ENCODE measurements at regions not wholly inside any gene's neighbourhood (a gene's known extent, or its start where the extent isn't known, plus 50 kb on each side); places are given as distances from the start of the nearest gene placed in this dataset.
"Not testable (repeated sequence)": the region's sequence is repeated elsewhere in the genome, so short reads cannot be mapped to it uniquely, and the experiment has no call there.

- H3K27ac ChIP-seq (ENCODE audit: low read depth in 1 of 2, low read length in 2 of 2): no peak overlapping the region
- TF ChIP-seq ATF3 (IDR thresholded peaks at IDR 0.05): no peak
- TF ChIP-seq TAF1 (conservative IDR thresholded peaks at IDR 0.05): no peak
- TF ChIP-seq SP1 (IDR thresholded peaks at IDR 0.05): no peak
- TF ChIP-seq EGR1 (IDR thresholded peaks at IDR 0.05; ENCODE audit: low read depth in 2 of 2): no peak
- no peak for TF ChIP-seq NR2F2 (IDR thresholded peaks at IDR 0.05)
- no peak for TF ChIP-seq GABPA (IDR thresholded peaks at IDR 0.05 in 1 of 2, conservative IDR thresholded peaks at IDR 0.05 in 1 of 2)
- TF ChIP-seq MAX (IDR thresholded peaks at IDR 0.05): no peak
- no peak for TF ChIP-seq FOXA1 (IDR thresholded peaks at IDR 0.05)
- TF ChIP-seq CTCF (IDR thresholded peaks at IDR 0.05; ENCODE audit: low read depth, low read length, missing input control): no peak
- TF ChIP-seq YY1 (IDR thresholded peaks at IDR 0.05): no peak
- no peak for TF ChIP-seq RAD21 (IDR thresholded peaks at IDR 0.05)
- no peak for TF ChIP-seq RXRA (IDR thresholded peaks at IDR 0.05)
- TF ChIP-seq HNF4G (IDR thresholded peaks at IDR 0.05): no peak
- TF ChIP-seq ZBTB33 (IDR thresholded peaks at IDR 0.05): no peak
- TF ChIP-seq HNF4A (conservative IDR thresholded peaks at IDR 0.05): no peak
- TF ChIP-seq REST (IDR thresholded peaks at IDR 0.05): no peak
- no peak for TF ChIP-seq JUND (IDR thresholded peaks at IDR 0.05)
- no peak for TF ChIP-seq FOXA2 (IDR thresholded peaks at IDR 0.05)
- H3K36me3 ChIP-seq (ENCODE audit: control insufficient read depth in 4 of 4, insufficient read depth in 3 of 4, low read depth in 1 of 4, low read length in 3 of 4): no peaks in the 10 kb centered on the region
- no peak overlapping the region for H3K4me3 ChIP-seq (ENCODE audit: low read depth in 1 of 3, low read length in 3 of 3)
- 91% methylated on average over 17 of the region's 17 CpGs for WGBS
- no peaks in the 10 kb centered on the region for H3K4me1 ChIP-seq (ENCODE audit: control insufficient read depth in 4 of 4, insufficient read depth in 4 of 4, low read length in 3 of 4)
- no peaks in the 10 kb centered on the region for H3K9me3 ChIP-seq (ENCODE audit: control insufficient read depth in 4 of 4, low read length in 3 of 4)
- H3K27me3 ChIP-seq (ENCODE audit: control insufficient read depth in 4 of 4, insufficient read depth in 4 of 4, low read length in 3 of 4): no peaks in the 10 kb centered on the region
- DNase-seq (ENCODE audit: low spot score): no peak
- no peak overlapping the region for H3K9ac ChIP-seq (ENCODE audit: low read depth in 1 of 2, low read length in 2 of 2)
Measured at GRCh38 chr13:65330287-65330686, 1899.8 kb downstream of the PCDH9 start.

GRCh38 chr13:65323192-65323591, 1906.9 kb downstream of the PCDH9 start:
- H3K27ac ChIP-seq (ENCODE audit: low read depth in 1 of 2, low read length in 2 of 2); H3K4me1 ChIP-seq (ENCODE audit: control insufficient read depth in 4 of 4, insufficient read depth in 4 of 4, low read length in 3 of 4); DNase-seq (ENCODE audit: low spot score); H3K9ac ChIP-seq (ENCODE audit: low read depth in 1 of 2, low read length in 2 of 2); H3K9me3 ChIP-seq (ENCODE audit: control insufficient read depth in 4 of 4, low read length in 3 of 4); H3K36me3 ChIP-seq (ENCODE audit: control insufficient read depth in 4 of 4, insufficient read depth in 3 of 4, low read depth in 1 of 4, low read length in 3 of 4); H3K27me3 ChIP-seq (ENCODE audit: control insufficient read depth in 4 of 4, insufficient read depth in 4 of 4, low read length in 3 of 4); H3K4me3 ChIP-seq (ENCODE audit: low read depth in 1 of 3, low read length in 3 of 3): not testable (repeated sequence)
- WGBS: 92% methylated on average over 15 of the region's 15 CpGs

- WGBS: 69% methylated on average over 2 of the region's 2 CpGs
- H3K4me1 ChIP-seq (ENCODE audit: control insufficient read depth in 4 of 4, insufficient read depth in 4 of 4, low read length in 3 of 4); H3K9me3 ChIP-seq (ENCODE audit: control insufficient read depth in 4 of 4, low read length in 3 of 4); H3K27me3 ChIP-seq (ENCODE audit: control insufficient read depth in 4 of 4, insufficient read depth in 4 of 4, low read length in 3 of 4); DNase-seq (ENCODE audit: low spot score); H3K27ac ChIP-seq (ENCODE audit: low read depth in 1 of 2, low read length in 2 of 2); H3K36me3 ChIP-seq (ENCODE audit: control insufficient read depth in 4 of 4, insufficient read depth in 3 of 4, low read depth in 1 of 4, low read length in 3 of 4); H3K9ac ChIP-seq (ENCODE audit: low read depth in 1 of 2, low read length in 2 of 2); H3K4me3 ChIP-seq (ENCODE audit: low read depth in 1 of 3, low read length in 3 of 3): not testable (repeated sequence)
Measured at GRCh38 chr13:65321423-65321822, 1908.7 kb downstream of the PCDH9 start.

Data from liver (tissue), 8 donors.